HG03571 (cell line): ENCODE measurements at regions not wholly inside any gene's neighbourhood (a gene's known extent, or its start where the extent isn't known, plus 50 kb on each side); places are given as distances from the start of the nearest gene placed in this dataset.
"Not testable (repeated sequence)": the region's sequence is repeated elsewhere in the genome, so short reads cannot be mapped to it uniquely, and the experiment has no call there.

Experiments used
- ATAC-seq: cut with Tn5 transposase; IDR thresholded peaks from one replicate; pipeline ENCODE4 v1.9.1; 2021; ENCODE audit not compliant: unreplicated experiment

DNA sequence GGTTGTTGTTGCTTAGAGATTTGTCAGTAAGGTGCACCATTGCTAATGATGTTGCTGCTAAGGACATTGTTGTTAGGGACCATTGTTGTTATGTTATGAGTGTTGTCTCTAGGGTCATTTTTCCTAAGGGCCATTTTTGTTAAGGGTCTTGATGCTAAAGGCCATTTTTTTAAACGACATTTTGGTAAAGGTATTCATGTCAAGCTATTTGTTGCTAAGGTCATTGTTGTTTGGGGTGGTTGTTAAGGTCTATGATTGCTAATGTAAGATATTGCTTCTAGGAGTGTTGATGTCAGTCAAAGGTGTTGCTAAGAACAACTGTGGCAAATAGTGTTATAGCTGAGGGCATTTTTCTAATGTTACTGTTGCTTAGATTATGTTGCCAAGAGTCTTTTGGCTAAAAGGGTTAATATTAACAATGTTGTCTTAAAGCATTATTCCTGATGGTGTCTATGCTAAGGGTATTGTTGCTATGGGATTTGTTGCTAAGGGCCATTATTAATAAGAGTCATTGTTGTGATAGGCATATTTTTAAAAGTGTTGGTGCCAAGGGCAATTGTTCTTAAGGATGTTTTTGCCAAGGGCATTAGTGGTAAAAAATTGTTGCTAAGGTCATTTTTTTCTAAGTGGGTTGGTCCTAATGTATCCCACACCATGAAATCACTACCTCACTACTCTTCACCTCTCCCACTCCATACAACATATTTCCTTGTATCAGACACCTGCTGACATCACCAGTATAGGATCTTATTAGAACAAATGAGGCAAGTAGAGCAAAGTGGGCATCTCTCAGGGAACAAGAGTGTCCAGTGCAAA is 56.2 kb downstream of the SPATA31A6 start:
- ATAC-seq: not testable (repeated sequence)

DNA sequence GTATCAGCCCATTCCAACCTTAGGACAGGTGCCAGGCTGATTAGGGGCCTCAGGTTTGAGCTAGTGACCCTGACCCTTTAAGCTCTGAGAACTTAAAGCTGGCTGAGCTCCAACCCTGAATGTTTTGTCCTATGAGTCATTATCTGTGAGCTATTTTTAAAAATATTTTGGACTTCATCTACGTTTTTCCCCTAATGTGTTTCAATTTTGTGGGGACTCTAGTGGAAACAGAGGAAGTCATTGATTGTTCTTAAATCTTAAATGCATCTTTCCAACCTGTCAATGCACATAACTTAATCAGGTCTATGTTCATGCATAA is 56.8 kb downstream of the SPATA31A6 start:
- not testable (repeated sequence) for ATAC-seq

DNA sequence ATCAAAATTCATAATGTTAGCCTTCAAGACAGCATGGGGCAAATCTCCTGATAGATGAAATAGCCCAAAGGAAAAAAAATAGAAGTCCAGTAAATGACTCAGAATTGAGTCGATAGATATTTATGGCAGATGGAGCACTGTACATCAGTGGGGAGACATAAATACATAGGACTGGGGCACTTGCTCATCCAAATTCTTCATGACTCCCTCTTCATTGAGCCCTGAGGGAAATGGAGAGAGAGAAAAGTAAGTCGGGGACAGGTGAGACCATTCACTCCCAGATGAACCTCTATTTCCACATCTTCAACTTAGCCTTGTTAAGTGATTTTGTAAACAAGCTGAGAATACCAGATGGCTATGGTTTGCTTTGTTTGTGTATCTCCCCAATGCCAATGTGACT is 59.8 kb downstream of the SPATA31A6 start:
- ATAC-seq: not testable (repeated sequence)

DNA sequence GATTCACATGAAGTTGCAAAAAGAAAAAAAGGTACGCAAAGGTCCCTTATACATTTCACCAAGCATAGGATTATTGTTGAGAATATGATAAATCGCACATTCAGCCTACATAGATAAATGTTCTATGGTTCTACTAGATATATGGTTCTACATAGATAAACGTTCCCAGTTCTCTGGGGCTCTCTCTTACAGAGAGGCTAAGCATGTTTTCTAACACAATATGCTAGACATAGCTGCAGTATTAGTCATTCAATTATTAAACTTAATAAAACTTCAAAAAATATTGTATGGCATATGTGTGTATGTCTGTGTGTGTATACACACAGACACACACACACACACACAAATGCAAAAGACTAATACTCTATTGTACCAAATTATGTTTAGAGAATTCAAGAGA is 60.4 kb downstream of the SPATA31A6 start:
- not testable (repeated sequence) for ATAC-seq

DNA sequence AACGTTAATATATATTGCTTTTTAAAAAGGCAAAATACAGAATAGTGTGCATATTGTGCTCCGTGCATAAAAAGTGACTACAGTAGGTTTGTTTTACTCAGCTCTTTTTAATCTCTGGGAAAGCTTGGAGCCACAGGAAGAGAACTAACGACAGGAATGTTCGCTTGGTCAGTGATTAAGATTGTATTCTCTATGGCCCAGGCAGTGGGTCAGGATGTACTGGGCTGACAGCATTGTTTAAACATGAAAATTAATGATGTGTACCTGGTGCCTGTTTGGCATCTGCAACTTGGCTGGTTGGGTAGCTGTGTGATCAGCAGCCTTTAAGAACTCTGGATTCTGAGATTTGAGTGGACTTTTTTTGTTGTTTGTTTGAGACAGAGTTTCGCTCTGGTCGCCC is 85.3 kb downstream of the SPATA31A6 start:
- ATAC-seq: not testable (repeated sequence)

DNA sequence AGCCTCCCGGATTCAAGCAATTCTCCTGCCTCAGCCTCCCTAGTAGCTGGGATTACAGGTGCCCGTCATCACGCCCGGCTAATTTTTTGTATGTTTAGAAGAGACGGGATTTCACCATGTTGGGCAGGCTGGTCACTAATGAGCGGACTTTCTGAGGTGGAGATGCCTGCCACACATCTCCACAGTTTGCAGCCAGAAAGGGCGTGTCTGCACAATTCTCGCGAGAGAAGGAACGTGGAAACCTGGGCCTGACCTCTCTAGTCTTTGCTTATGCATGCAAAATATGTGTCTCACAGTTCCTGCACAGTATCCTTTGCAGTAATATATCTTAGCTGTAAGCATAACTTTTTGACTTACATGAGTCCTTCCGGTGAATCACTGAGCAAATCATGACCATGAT is 85.7 kb downstream of the SPATA31A6 start:
- ATAC-seq: not testable (repeated sequence)

DNA sequence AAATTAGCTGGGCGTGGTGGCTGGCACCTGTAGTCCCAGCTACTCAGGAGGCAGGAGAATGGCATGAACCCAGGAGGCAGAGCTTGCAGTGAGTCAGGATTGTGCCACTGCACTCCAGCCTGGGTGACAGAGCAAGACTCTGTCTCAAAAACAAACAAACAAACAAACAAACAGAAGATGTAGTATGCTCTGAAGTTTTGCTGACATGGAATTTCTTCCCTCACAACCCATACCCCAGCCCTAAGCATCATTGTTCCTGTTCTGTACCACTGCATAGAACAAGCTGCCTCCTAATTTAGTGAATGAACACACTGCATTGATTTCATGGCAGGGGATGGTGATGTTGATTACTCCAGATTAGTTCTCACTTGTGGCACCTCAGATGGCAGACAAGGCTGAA is 89.7 kb downstream of the SPATA31A6 start:
- ATAC-seq: not testable (repeated sequence)

DNA sequence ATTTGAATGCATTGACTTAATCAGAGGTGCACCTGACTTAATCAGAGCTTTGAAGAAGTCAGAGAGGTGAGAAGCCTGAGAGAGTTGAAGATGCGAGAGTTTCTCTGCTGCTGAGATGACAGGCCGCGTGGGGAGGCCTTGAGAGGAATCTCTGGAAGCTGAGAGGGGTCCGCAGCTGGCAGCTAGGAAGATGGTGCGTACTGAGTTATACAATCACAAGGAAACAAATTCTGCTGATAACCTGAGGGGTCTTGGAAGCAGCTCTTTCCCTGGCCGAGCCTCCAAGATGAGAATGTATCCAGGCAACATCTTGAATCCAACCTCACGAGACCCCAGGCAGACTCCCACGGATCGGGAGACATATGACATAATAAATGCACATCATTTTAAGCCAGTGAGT is 91.7 kb downstream of the SPATA31A6 start:
- no peak for ATAC-seq

DNA sequence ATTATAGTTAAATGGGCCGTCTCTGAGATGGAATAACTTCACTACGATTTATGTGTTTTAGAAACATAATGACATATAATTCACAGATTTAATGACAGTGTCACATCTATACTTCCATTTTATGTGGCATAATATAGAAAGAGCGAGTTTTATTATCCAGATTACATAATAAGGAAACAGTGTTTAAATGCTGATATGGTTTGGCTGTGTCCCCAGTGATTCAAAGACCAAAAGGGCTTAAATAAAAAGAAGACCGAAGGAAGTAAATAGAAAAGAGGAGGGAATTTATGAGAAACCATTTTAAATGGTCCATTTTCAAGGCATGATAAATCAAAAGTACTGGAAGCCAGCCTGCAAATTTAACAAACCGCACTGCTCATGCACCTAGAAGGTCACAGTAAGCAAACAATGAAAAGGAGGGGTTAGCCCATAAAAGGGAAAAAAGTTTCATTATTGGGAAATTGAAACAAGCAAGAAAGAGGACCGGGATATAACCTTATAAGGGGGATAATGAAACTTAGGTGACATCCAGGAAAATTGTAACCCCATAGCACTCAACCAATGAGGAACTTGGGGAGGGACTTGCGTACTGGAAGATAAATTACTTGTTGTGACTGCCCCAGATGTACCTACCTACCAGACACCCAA is 99.2 kb downstream of the SPATA31A6 start:
- ATAC-seq: not testable (repeated sequence)

DNA sequence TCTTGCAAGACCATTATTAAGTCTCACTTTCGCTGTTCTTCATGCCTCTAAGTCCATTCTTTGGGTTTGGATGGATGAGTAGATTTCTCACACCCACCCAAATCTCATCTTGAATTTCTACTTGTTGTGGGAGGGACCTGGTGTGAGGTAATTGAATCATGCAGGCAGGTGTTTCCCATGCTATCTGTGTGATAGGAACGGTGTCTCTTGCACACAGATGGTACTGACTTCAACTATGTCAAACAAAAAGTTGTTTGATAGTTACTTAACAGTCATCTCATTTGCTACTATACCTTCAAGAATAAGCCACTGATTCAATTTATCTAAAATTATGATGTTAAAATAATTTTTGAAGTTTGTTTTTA is 99.7 kb downstream of the SPATA31A6 start:
- not testable (repeated sequence) for ATAC-seq

DNA sequence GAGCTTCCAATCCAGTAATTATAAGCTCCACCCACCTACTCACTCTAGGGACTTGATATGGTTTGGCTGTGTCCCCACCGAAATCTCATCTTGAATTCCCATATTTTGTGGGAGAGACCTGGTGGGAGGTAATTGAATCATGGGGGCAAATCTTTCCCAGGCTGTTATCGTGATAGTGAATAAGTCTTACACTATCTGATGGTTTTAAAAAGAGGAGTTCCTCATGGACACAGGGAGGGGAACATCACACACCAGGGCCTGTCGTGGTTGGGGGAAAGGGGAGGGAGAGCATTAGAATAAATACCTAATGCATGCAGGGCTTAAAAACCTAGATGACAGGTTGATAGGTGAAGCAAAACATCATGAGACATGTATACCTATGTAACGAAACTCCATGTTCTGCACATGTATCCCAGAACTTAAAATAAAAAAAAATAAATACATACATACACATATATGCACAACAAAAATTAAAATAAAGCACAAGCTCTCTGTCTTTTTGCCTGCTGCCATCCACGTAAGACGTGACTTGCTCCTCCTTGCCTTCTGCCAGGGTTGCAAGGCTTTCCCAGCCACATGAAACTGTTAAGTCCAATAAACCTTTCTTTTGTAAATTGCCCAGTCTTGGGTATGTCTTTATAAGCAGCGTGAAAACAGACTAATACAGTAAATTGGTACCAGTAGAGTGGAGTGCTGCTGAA is 102.8 kb downstream of the SPATA31A6 start:
- ATAC-seq: not testable (repeated sequence)

DNA sequence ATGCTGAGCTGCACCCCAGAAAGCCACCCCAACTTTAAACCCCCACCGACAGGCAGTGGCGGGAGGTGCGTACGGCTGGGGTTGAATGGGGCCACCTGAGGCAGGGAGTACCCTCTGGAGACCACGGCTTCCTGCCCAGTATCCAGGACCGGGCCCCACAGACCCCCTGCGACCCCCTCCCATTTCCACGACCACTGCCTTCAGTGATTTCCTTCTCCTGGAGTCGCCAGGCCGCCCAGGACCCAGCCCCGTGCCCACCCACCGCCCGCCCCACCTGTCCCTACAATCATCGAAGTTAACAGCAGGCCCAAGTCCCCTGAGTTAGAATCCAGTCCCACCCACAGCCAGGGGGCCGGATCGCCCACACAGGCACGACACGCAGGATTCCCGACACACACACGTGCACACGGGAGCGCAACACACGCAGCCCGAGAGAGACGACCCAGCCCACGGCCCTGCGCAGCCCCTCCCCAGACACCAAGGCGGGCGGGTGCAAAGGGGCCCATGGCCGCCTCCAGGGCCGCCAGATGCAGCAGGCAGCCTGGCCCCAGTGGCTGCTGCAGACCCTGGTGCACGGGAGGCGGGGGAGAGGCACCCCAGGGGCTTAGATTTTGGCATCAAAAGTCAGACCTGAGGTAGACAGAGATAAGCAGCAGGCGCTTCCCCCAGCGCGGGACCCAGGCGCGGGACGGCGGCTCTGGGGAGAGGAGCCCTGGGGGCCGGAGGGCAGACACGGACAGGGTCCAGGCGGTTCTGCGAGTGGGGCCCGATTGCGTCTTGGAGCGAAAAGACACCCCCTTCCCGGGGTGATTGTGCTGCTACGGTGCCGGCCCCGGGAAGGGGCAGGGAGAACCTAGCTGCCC is 104.8 kb downstream of the SPATA31A6 start:
- not testable (repeated sequence) for ATAC-seq

DNA sequence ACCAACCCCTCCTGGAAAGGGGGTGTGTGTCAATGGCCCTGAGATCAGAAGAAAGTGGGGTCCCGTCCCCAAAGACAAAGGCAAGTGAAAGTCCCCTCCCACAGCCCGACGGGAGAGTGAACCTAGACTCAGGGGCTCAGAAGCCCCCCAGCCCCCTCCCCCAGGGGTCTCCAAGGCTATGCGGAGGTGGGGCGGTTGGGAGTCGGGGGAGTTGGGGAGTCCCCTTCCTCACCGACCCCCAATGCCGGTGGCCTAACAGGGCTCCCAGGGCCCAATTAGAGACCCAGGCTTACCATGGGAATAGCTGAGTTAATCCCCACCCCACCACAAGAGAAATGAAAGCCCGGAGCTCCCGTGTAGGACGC is 105.4 kb downstream of the SPATA31A6 start:
- not testable (repeated sequence) for ATAC-seq

DNA sequence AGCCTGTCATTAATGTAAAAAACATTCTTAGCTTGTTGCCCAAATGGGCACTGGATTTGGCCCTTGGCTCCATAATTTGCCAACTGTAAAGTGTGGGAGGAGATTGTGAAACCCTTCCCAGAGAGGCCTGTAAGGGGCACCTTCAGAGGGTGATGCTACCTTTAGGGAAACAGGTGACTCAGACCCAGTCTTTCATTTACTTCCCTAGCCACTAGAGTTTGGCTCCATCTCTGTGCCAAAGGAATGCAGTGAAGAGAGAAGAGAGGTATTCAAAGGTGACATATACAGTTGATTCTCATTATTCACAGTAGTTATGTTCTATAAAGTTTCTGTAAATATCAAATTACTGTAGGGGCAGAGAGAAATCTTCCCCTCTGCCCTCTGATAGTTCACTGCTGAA is 116.7 kb downstream of the SPATA31A6 start:
- ATAC-seq: not testable (repeated sequence)

DNA sequence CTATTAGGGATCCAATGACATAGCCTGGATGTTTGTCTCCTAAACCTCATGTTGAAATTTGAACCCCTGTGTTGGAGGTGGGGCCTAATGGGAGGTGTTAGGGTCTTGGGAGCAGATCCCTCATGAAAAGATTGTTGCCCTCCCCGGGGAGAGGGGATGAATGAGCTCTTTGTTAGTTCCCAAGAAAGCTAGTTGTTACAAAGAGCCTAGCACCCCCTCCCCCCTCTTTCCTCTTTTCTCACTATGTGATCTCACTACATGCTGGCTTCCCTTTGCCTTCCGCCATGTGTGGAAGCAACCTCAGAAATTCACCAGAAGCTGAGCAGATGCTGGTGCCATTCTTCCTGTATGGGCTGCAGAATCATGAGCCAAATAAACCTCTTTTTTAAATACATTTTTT is 123.2 kb downstream of the SPATA31A6 start:
- ATAC-seq: not testable (repeated sequence)

DNA sequence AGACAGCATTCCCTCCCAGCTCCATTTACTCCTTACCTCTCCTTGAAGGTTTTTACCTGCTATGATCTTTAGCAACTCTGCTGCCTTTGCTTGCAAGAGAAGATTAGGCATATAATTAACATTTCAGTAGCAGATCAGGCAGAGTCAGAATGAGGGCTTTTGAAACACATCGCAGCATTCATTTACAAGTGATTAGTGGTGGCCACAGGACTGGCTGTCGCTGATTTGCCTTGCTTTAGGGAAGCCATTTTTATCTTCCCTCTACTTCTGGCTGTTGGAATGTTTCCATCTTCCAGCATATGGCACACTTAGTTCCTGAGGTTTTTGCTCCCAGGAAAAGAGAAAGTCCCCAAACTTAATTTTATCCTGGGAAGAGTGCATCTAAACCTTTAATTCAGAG is 124.0 kb downstream of the SPATA31A6 start:
- ATAC-seq: not testable (repeated sequence)

DNA sequence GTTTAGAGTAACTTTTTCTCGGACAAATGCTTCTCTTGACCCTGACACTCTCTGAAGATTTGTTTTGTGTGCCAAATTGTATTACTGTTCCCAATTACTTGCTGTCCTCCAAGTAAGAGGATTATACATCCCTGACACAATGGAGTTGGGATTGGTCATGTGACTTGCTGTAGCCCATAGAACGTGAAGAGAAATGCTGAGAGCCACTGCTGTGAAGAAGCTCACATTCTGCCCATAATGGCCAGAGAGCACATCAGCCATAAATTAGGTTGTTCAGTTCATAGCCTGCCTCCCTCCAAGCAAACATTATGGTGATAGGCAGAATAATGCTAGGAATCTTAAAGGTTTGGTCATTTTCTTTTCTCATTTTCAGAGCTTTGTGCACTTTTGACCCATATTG is 127.5 kb downstream of the SPATA31A6 start:
- not testable (repeated sequence) for ATAC-seq

DNA sequence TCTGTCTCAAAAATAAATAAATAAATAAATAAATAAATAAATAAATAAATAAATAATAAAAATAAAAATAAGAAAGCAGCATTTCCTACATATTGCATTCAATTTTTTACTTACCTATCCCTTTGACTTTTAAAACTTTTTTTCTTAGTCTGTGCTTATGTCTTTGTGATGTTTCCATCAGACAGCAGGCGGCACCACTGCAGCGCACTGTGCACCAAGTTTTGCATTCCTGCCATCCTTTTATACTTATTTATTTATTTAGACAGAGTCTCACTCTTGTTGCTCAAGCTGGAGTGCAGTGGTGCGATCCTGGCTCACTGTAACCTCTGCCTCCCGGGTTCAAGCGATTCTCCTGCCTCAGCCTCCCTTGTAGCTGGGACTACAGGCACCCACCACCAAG is 132.6 kb downstream of the SPATA31A6 start:
- ATAC-seq: not testable (repeated sequence)

DNA sequence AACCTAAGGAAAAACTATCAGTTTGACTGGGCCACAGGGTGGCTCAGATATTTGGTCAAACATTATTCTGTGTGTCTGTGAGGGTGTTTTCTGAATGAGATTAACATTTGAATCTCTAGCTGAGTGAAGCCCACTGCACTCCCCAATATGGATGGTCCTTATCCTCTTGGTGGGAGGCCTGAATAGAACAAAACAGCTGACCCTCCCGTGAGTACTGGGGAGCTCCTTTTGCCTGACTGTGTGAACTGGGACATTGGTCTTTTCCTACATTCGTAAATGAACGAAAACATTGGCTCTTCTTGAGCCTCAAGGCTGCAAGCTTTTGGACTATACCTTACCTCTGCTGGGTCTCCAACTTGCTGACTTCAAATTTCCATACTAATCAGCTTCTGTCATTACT is 134.2 kb downstream of the SPATA31A6 start:
- not testable (repeated sequence) for ATAC-seq

DNA sequence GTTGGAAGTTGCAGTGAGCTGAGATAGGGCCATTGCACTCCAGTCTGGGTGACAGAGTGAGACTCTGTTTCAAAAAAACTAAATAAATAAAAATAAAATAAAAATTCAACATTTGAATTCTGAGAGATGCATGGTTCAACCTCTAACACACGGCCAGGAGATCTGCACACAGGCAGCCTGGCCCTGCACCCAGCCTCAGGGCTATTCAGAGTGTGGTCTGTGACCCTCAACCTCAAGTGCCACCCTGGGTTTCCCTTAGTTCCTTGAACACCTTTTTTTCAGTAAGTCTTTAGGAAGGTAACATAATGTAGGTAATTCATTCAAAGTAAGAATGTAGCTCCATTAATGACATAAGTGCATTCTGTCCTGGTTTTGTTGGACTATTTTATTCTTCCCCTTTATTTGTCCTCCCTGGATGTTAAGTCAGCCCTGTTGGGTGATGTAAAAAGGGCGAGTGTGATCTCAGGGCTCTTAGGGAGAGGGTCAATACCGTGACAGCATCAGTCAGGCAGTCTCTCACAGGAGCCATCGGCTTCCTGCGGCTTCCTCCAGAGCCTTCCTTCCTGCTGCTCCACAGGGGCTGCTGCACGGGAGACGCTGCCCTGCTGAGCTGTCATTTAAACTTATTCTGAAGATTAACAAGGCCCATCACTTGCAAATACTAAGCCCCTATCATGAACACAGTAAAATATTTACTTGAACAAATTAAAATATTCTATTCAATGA is 139.8 kb downstream of the SPATA31A6 start:
- not testable (repeated sequence) for ATAC-seq
